GM12878 (cell line): ENCODE measurements at regions not wholly inside any gene's neighbourhood (a gene's known extent, or its start where the extent isn't known, plus 50 kb on each side); places are given as distances from the start of the nearest gene placed in this dataset.

ENCODE experiments used
- ASH2L ChIP-seq: fragments of 300-600, 200-600 bp; sonication (generic); IDR thresholded peaks from 2 replicates; pipeline ENCODE4 v1.6.1; 2017; ENCODE audit warnings: low read depth, mild to moderate bottlenecking, borderline replicate concordance
- ATF2 ChIP-seq: IDR thresholded peaks from 2 replicates; pipeline ENCODE4 v1.6.1; 2012; ENCODE audit warnings: low read length, inconsistent platforms
- FOS ChIP-seq: IDR thresholded peaks from 3 replicates; pipeline ENCODE4 v1.6.1; 2011; ENCODE audit warnings: borderline replicate concordance; ENCODE audit not compliant: insufficient read length; ENCODE audit errors: extremely low read depth
- NFXL1 ChIP-seq: fragments of 450-650 bp; IDR thresholded peaks from 2 replicates; pipeline ENCODE4 v1.6.1; 2017; ENCODE audit warnings: antibody characterized with exemption, mild to moderate bottlenecking, borderline replicate concordance
- POLR2A ChIP-seq: IDR thresholded peaks from 2 replicates; pipeline ENCODE4 v1.6.1; 2011; ENCODE audit warnings: low read depth, mild to moderate bottlenecking, low read length
- POLR2AphosphoS5 ChIP-seq: IDR thresholded peaks from 2 replicates; pipeline ENCODE4 v1.6.1; 2011; ENCODE audit warnings: mild to moderate bottlenecking, low read length, inconsistent platforms
- SMAD1 ChIP-seq: fragments of 450-650 bp; IDR thresholded peaks from 2 replicates; pipeline ENCODE4 v1.6.1; 2018; ENCODE audit warnings: mild to moderate bottlenecking, low read depth; ENCODE audit not compliant: partially characterized antibody
- SREBF2 ChIP-seq: IDR thresholded peaks from 2 replicates; pipeline ENCODE4 v1.6.1; 2012; ENCODE audit warnings: mild to moderate bottlenecking, low read length
- TAF1 ChIP-seq: IDR thresholded peaks from 2 replicates; pipeline ENCODE4 v1.6.1; 2011; ENCODE audit warnings: mild to moderate bottlenecking, low read depth, low read length, borderline replicate concordance
- ZNF274 ChIP-seq: IDR thresholded peaks from one replicate; pipeline ENCODE4 v1.8.0; 2011; ENCODE audit not compliant: insufficient read length, insufficient read depth
- TF ChIP-seq, protein P1 (sequence below), 3 experiments: IDR thresholded peaks in 2 of 3; conservative IDR thresholded peaks in 1 of 3; 2 replicates each; pipeline ENCODE4 v1.5.1; 2011; ENCODE audit warnings: low read depth in 3 of 3, low read length in 3 of 3, mild to moderate bottlenecking in 3 of 3, control low read depth in 2 of 3, moderate library complexity in 2 of 3, inconsistent platforms in 1 of 3, mixed read lengths in 1 of 3; ENCODE audit not compliant: control insufficient read depth in 2 of 3, insufficient read depth in 1 of 3; ENCODE audit errors: extremely low read depth in 1 of 3

GRCh38 chr14:84554136-84554535 lies 975.8 kb upstream of the FLRT2 start:
- TF ChIP-seq NFXL1 (no peak), SREBF2 (no peak), ATF2 (no peak), SMAD1 (no peak), POLR2A (no peak), POLR2AphosphoS5 (no peak), TAF1 (no peak), ZNF274 (no peak), ASH2L (no peak), FOS (no peak)
- TF ChIP-seq, protein P1, sequence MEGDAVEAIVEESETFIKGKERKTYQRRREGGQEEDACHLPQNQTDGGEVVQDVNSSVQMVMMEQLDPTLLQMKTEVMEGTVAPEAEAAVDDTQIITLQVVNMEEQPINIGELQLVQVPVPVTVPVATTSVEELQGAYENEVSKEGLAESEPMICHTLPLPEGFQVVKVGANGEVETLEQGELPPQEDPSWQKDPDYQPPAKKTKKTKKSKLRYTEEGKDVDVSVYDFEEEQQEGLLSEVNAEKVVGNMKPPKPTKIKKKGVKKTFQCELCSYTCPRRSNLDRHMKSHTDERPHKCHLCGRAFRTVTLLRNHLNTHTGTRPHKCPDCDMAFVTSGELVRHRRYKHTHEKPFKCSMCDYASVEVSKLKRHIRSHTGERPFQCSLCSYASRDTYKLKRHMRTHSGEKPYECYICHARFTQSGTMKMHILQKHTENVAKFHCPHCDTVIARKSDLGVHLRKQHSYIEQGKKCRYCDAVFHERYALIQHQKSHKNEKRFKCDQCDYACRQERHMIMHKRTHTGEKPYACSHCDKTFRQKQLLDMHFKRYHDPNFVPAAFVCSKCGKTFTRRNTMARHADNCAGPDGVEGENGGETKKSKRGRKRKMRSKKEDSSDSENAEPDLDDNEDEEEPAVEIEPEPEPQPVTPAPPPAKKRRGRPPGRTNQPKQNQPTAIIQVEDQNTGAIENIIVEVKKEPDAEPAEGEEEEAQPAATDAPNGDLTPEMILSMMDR (IDR thresholded peaks at IDR 0.05 in 2 of 3, conservative IDR thresholded peaks at IDR 0.05 in 1 of 3; ENCODE audit: control insufficient read depth in 2 of 3, extremely low read depth in 1 of 3, insufficient read depth in 1 of 3, low read depth in 3 of 3, low read length in 3 of 3): no peak
